ENCODE measurements at regions not wholly inside any gene's neighbourhood (a gene's known extent, or its start where the extent isn't known, plus 50 kb on each side); places are given as distances from the start of the nearest gene placed in this dataset.

- DNase-seq (ENCODE audit: low read depth, low spot score): no peak
Measured at GRCh38 chr1:216822480-216822879, 99.3 kb upstream of the ESRRG start.

- DNase-seq (ENCODE audit: low read depth, low spot score): no peak
Measured at GRCh38 chr1:216820345-216820744, 97.1 kb upstream of the ESRRG start.

GRCh38 chr1:216818284-216818683, 95.1 kb upstream of the ESRRG start:
- no peak for DNase-seq (ENCODE audit: low read depth, low spot score)

- no peak for DNase-seq (ENCODE audit: low read depth, low spot score)
Measured at GRCh38 chr1:216815260-216816131, 92.3 kb upstream of the ESRRG start.

GRCh38 chr1:216814576-216815259, 91.5 kb upstream of the ESRRG start:
- DNase-seq (ENCODE audit: low read depth, low spot score): no peak

- DNase-seq (ENCODE audit: low read depth, low spot score): no peak
Measured at GRCh38 chr1:216812966-216813365, 89.7 kb upstream of the ESRRG start.

- no peak for DNase-seq (ENCODE audit: low read depth, low spot score)
Measured at GRCh38 chr1:216809649-216810048, 86.4 kb upstream of the ESRRG start.

GRCh38 chr1:216807696-216808095, 84.5 kb upstream of the ESRRG start:
- DNase-seq (ENCODE audit: low read depth, low spot score): no peak

GRCh38 chr1:216805953-216806352, 82.7 kb upstream of the ESRRG start:
- DNase-seq (ENCODE audit: low read depth, low spot score): no peak

- DNase-seq (ENCODE audit: low read depth, low spot score): no peak
Measured at GRCh38 chr1:216805233-216805632, 82.0 kb upstream of the ESRRG start.

GRCh38 chr1:216804111-216804510, 80.9 kb upstream of the ESRRG start:
- no peak for DNase-seq (ENCODE audit: low read depth, low spot score)

GRCh38 chr1:216794586-216794985, 71.4 kb upstream of the ESRRG start:
- no peak for DNase-seq (ENCODE audit: low read depth, low spot score)

GRCh38 chr1:216793973-216794372, 70.7 kb upstream of the ESRRG start:
- DNase-seq (ENCODE audit: low read depth, low spot score): no peak

- no peak for DNase-seq (ENCODE audit: low read depth, low spot score)
Measured at GRCh38 chr1:216793303-216793702, 70.1 kb upstream of the ESRRG start.

- DNase-seq (ENCODE audit: low read depth, low spot score): no peak
Measured at GRCh38 chr1:216788671-216789070, 65.4 kb upstream of the ESRRG start.

GRCh38 chr1:216785737-216786136, 62.5 kb upstream of the ESRRG start:
- DNase-seq (ENCODE audit: low read depth, low spot score): no peak

GRCh38 chr1:216785221-216785620, 62.0 kb upstream of the ESRRG start:
- no peak for DNase-seq (ENCODE audit: low read depth, low spot score)

- DNase-seq (ENCODE audit: low read depth, low spot score): no peak
Measured at GRCh38 chr1:216779686-216780085, 56.5 kb upstream of the ESRRG start.

- DNase-seq (ENCODE audit: low read depth, low spot score): no peak
Measured at GRCh38 chr1:216778737-216779136, 55.5 kb upstream of the ESRRG start.

GRCh38 chr1:216777148-216777547, 53.9 kb upstream of the ESRRG start:
- no peak for DNase-seq (ENCODE audit: low read depth, low spot score)
